Heart right ventricle (tissue), 16 donors: ENCODE measurements at regions not wholly inside any gene's neighbourhood (a gene's known extent, or its start where the extent isn't known, plus 50 kb on each side); places are given as distances from the start of the nearest gene placed in this dataset.

Experiments used
- ATAC-seq, 8 donors: fragments of 200-7000 bp; cut with Tn5 transposase; one replicate each; pipeline ENCODE4 v1.9.1; 2020; ENCODE audit warnings: mild to moderate bottlenecking in 8 of 8, moderate library complexity in 8 of 8, moderate number of reproducible peaks in 1 of 8
- DNase-seq, 2 donors: peaks; one replicate each; pipeline ENCODE4 v3.0.0-alpha.2; 2020
- H3K27ac ChIP-seq, 10 donors: fragments of 200-600 bp; sonication (generic) in 2 of 10; one replicate each; pipeline versions ENCODE4 v1.5.0 to v1.8.0; 2020 to 2022; ENCODE audit warnings: mild to moderate bottlenecking in 3 of 10
- H3K27me3 ChIP-seq, 7 donors: fragments of 200-600 bp; one replicate each; pipeline ENCODE4 v1.8.0; 2021 to 2022; ENCODE audit warnings: mild to moderate bottlenecking in 2 of 7
- H3K36me3 ChIP-seq, 9 donors: fragments of 200-600 bp; sonication (generic) in 1 of 9; one replicate each; pipeline versions ENCODE4 v1.5.0 to v1.8.0; 2020 to 2022; ENCODE audit warnings: mild to moderate bottlenecking in 2 of 9
- H3K4me1 ChIP-seq, 9 donors: fragments of 200-600 bp; sonication (generic) in 1 of 9; one replicate each; pipeline versions ENCODE4 v1.5.0 to v1.8.0; 2020 to 2022; ENCODE audit warnings: mild to moderate bottlenecking in 4 of 9
- H3K4me3 ChIP-seq, 10 donors: fragments of 200-600 bp; sonication (generic) in 2 of 10; one replicate each; pipeline versions ENCODE4 v1.5.0 to v1.8.0; 2020 to 2022; ENCODE audit warnings: mild to moderate bottlenecking in 7 of 10, moderate library complexity in 2 of 10
- H3K9me3 ChIP-seq, 11 donors: fragments of 200-600 bp in 10 of 11; sonication (generic) in 2 of 11; one replicate each; pipeline versions ENCODE4 v1.5.0 to v1.8.0; 2013 to 2022; ENCODE audit warnings: mild to moderate bottlenecking in 2 of 11, control low read depth in 1 of 11, moderate library complexity in 1 of 11
- CTCF ChIP-seq, 9 donors: fragments of 200-600 bp; sonication (generic) in 2 of 9; IDR thresholded peaks; one replicate each; pipeline versions ENCODE4 v1.5.0 to v1.8.0; 2021 to 2022; ENCODE audit warnings: antibody characterized with exemption in 9 of 9, mild to moderate bottlenecking in 5 of 9, moderate library complexity in 1 of 9
- WGBS, 2 donors: extraction: QIAGEN DNeasy Blood & Tissue Kit; methylation state at CpG; one replicate each; pipeline ENCODE4 v1.1.7; 2013; ENCODE audit warnings: inconsistent platforms in 1 of 2; 5-methylcytosine and 5-hydroxymethylcytosine counted together
- intact Hi-C, 10 donors: fragments of 100-400 bp; cut with DNase I; formaldehyde crosslinking; loops; one replicate each; pipeline versions ENCODE4 v1.11.1 to v1.14.2; 2022
- donor health status: Arrhythmogenic right ventricular cardiomyopathy.
- donor health status: ischemic (EF 13 %, LVEDD 7.1; RV severe dilation, severe dysfunction).
- donor health status: healthy with polysubstance abuse.
- donor health status: DM: no; HTN: yes; CAD: no.
- donor health status: DM: no; HTN: no; CAD: no.
- donor health status: ischemic (EF 25% LVEDD 6.9; RV normal size, moderate dysfunction).
- donor health status: ischemic (EF 25% LVEDD 5.7; RV mildly dilated, moderate dysfunction).
- donor health status: healthy.
- donor health status: DM: yes; HTN: yes; CAD: no.
- donor health status: Ischemic cardiomyopathy.
- donor health status: ischemic (EF 35%, LVEDD 5.7; RV mildly dilated, moderate dysfunction).
- donor health status: nonischemic (EF 11% LVEDD 7.7; RV severe dilation, severe dysfunction).
- donor health status: DM: yes; HTN: yes; CAD: no.
- donor health status: PGD.
- donor health status: ischemic (EF 29% LVEDD 5.4; RV normal size, mild dysfunction).
- donor health status: nonischemic (EF 23%, LVEDD 6.1; RV moderate dilation, normal function).

GRCh38 chr1:170388489-170388888 is 143.5 kb upstream of the GORAB start:
- H3K9me3 ChIP-seq, result peaks cover 0 to 9% (median 0%) of the 10 kb centered on the region in 11 donors
- no peaks in the 10 kb centered on the region for H3K27me3 ChIP-seq
- no peak for TF ChIP-seq CTCF (IDR thresholded peaks at IDR 0.05)
- peaks cover 0 to 4% (median 0%) of the 10 kb centered on the region in 9 donors for H3K4me1 ChIP-seq
- intact Hi-C loops, result no loop called here
- ATAC-seq, result peak in 3 of 8 donors; percentile 18 to 90 (median 24)
- no peak for DNase-seq
- H3K4me3 ChIP-seq, result no peak overlapping the region
- H3K27ac ChIP-seq, result no peak overlapping the region
- WGBS, 2 donors, result 27 to 35% methylated on average over 2 of the region's 2 CpGs
- H3K36me3 ChIP-seq, result no peaks in the 10 kb centered on the region

GRCh38 chr1:170395149-170395548 is 136.8 kb upstream of the GORAB start:
- peaks cover 0 to 9% (median 0%) of the 10 kb centered on the region in 11 donors for H3K9me3 ChIP-seq
- no peak for TF ChIP-seq CTCF (IDR thresholded peaks at IDR 0.05)
- ATAC-seq, result no peak
- H3K4me1 ChIP-seq, result no peaks in the 10 kb centered on the region
- DNase-seq, result no peak
- no peaks in the 10 kb centered on the region for H3K27me3 ChIP-seq
- H3K36me3 ChIP-seq, result no peaks in the 10 kb centered on the region
- WGBS, 2 donors, result 88 to 96% methylated on average over 2 of the region's 2 CpGs
- H3K27ac ChIP-seq, result no peak overlapping the region
- no peak overlapping the region for H3K4me3 ChIP-seq
- intact Hi-C loops, result no loop called here

- Histone ChIP-seq H3K27ac (no peak overlapping the region), H3K36me3 (no peaks in the 10 kb centered on the region), H3K27me3 (no peaks in the 10 kb centered on the region), H3K4me1 (peaks cover 0 to 2% (median 0%) of the 10 kb centered on the region in 9 donors), H3K9me3 (peaks cover 0 to 9% (median 0%) of the 10 kb centered on the region in 11 donors), H3K4me3 (no peak overlapping the region)
- TF ChIP-seq CTCF (IDR thresholded peaks at IDR 0.05), result no peak
- intact Hi-C loops, result no loop called here
- peak in 1 of 8 donors; percentile 73 for ATAC-seq
- no peak for DNase-seq
These were observed 134.9 kb upstream of the GORAB start for GRCh38 chr1:170397061-170397460.

- H3K4me1 ChIP-seq, result peaks cover 0 to 3% (median 0%) of the 10 kb centered on the region in 9 donors
- 57 to 83% methylated on average over 4 of the region's 4 CpGs for WGBS, 2 donors
- H3K36me3 ChIP-seq, result no peaks in the 10 kb centered on the region
- peaks cover 0 to 5% (median 0%) of the 10 kb centered on the region in 11 donors for H3K9me3 ChIP-seq
- intact Hi-C loops, result no loop called here
- no peaks in the 10 kb centered on the region for H3K27me3 ChIP-seq
- H3K27ac ChIP-seq, result peak overlapping the region in 4 of 10 donors; percentile 6 to 56 (median 44)
- ATAC-seq (peak in 6 of 8 donors; percentile 28 to 63 (median 39)), DNase-seq (no peak)
- TF ChIP-seq CTCF (IDR thresholded peaks at IDR 0.05), result no peak
- no peak overlapping the region for H3K4me3 ChIP-seq
These were observed 129.3 kb upstream of the GORAB start for GRCh38 chr1:170402476-170403311.
